ENCODE measurements at regions not wholly inside any gene's neighbourhood (a gene's known extent, or its start where the extent isn't known, plus 50 kb on each side); places are given as distances from the start of the nearest gene placed in this dataset.

DNA sequence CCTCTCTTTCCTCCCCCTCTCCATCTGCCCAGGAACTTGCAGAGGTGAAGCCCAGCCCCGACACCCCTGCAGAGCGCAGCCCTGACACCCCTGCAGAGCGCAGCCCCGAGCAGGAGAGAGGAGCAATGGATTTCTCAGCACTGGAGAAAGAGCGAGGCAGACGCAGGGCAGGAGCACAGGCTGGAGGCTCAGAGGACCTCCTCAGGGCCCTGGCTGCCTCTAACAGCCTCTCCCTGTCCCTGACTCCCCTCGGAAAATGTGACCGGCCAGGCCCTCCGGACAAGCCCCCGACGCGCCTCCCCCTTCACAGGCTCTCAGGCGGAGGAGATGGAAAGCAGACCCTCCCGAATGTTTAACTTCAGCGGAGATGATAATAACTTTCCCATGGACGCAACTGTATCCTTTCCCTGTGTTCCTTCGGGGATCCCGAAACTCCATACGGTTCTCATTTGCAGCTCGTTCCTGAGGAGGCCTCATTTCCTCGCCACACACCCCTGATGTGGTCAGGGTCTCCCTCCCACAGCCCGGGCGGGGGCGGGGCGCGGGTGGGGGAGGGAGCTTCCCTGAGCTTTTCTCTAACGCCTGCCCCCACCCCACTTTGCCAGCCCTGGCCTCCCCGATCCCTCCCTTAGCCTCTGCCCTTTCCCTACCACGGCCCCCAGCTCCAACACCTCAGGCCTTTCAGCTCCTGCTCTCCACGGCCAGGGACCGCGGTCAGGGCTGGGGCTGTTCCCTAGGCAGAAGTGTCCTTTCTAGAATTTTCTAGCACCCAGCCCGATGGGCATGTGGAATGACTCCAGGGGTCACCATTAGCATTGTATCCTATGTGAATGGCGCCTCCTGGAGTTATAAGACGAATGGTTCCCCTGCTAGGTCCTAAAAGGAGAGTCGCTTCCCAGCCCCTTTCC lies 201.1 kb upstream of the BCOR start:
- TF ChIP-seq, protein P1, sequence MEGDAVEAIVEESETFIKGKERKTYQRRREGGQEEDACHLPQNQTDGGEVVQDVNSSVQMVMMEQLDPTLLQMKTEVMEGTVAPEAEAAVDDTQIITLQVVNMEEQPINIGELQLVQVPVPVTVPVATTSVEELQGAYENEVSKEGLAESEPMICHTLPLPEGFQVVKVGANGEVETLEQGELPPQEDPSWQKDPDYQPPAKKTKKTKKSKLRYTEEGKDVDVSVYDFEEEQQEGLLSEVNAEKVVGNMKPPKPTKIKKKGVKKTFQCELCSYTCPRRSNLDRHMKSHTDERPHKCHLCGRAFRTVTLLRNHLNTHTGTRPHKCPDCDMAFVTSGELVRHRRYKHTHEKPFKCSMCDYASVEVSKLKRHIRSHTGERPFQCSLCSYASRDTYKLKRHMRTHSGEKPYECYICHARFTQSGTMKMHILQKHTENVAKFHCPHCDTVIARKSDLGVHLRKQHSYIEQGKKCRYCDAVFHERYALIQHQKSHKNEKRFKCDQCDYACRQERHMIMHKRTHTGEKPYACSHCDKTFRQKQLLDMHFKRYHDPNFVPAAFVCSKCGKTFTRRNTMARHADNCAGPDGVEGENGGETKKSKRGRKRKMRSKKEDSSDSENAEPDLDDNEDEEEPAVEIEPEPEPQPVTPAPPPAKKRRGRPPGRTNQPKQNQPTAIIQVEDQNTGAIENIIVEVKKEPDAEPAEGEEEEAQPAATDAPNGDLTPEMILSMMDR (IDR thresholded peaks at IDR 0.05; ENCODE audit: borderline replicate concordance, extremely low read depth, low read length, poor library complexity, severe bottlenecking), result peak; percentile 24
- TF ChIP-seq EZH2 (IDR thresholded peaks at IDR 0.05; ENCODE audit: borderline replicate concordance, low read depth, low read length, severe bottlenecking), result no peak
